Astrocyte of the cerebellum (primary cell): ENCODE measurements at regions not wholly inside any gene's neighbourhood (a gene's known extent, or its start where the extent isn't known, plus 50 kb on each side); places are given as distances from the start of the nearest gene placed in this dataset.

Source experiments
- DNase-seq: peaks from one replicate; pipeline ENCODE4 v3.0.0-alpha.2; 2011; ENCODE audit warnings: low read depth
- H3K4me3 ChIP-seq: 2 replicates; pipeline ENCODE4 v1.5.1; 2011; ENCODE audit warnings: mild to moderate bottlenecking, low read depth, low read length, moderate library complexity
- in situ Hi-C: cut with HindIII; loops from 2 replicates; pipeline ENCODE4 v1.10.0; 2017; ENCODE audit warnings: low sequenced_read_pairs
- TF ChIP-seq, protein P1 (sequence below): IDR thresholded peaks from 2 replicates; pipeline ENCODE4 v1.5.1; 2012; ENCODE audit warnings: low read length, low read depth, moderate library complexity, mild to moderate bottlenecking; ENCODE audit errors: missing control alignments

DNA sequence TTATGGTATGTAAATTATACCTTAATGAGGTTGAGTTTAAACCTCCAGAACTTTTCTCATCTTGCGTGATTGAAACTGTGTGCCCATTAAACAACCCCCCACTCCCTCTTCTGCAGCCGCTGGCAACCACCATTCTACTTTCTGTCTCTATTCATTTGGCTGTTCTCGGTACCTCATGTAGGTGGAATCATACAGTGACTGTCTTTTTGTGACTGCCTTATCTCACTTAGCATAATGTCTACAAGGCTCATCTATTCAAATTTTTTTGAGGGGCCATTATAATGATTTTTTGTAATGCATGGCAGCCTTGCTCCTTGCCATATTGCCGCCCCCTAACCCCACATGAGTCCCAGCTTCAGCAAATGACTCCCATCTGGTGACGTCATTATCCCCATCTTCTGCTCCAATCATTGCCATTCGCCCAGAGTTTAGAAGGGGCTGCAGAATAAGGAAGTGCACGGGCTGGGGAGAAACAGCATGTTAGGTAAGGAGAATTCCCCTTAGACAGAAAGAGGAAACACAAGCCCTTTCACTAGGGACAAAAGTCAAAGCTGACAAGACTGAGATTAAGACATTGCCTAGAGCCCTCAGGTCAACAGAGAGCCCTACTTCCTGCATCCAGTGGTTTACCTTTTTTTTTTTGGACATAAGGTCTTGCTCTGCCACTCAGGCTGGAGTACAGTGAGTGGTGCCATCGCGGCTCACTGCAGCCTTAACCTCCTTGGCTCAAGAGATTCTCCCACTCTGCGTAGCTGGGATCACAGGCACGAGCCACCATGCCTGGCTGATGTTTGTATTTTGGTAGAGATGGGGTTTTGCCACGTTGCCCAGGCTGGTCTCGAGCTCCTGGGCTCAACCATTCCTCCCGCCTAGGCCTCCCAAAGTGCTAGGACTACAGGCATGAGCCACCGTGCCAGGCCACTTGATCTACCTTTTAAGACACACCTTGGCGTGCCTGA, 78.4 kb upstream of the ERRFI1 start:
- in situ Hi-C loops, result no loop called here
- no peak for DNase-seq
- TF ChIP-seq, protein P1, sequence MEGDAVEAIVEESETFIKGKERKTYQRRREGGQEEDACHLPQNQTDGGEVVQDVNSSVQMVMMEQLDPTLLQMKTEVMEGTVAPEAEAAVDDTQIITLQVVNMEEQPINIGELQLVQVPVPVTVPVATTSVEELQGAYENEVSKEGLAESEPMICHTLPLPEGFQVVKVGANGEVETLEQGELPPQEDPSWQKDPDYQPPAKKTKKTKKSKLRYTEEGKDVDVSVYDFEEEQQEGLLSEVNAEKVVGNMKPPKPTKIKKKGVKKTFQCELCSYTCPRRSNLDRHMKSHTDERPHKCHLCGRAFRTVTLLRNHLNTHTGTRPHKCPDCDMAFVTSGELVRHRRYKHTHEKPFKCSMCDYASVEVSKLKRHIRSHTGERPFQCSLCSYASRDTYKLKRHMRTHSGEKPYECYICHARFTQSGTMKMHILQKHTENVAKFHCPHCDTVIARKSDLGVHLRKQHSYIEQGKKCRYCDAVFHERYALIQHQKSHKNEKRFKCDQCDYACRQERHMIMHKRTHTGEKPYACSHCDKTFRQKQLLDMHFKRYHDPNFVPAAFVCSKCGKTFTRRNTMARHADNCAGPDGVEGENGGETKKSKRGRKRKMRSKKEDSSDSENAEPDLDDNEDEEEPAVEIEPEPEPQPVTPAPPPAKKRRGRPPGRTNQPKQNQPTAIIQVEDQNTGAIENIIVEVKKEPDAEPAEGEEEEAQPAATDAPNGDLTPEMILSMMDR, result no peak
- no peak overlapping the region for H3K4me3 ChIP-seq

DNA sequence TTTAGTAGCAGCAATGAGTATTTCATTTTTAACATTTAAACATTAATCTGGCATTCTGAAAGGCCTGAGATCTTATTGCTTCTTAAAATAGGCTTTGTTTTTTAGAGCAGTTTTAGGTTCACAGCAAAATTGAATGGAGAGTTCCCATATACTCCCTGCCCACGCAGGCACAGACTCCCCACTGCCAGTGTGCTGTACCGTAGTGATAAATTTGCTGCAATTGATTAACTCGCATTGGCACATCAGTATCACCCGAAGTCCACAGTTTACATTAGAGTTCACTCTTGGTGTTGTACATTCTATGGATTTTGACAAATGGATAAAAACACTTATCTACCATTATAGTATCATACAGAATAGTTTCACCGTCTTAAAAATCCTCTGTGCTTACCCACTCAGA, 71.8 kb upstream of the ERRFI1 start:
- in situ Hi-C loops, result no loop called here
- DNase-seq, result no peak
- TF ChIP-seq, protein P1, result no peak
- no peak overlapping the region for H3K4me3 ChIP-seq

DNA sequence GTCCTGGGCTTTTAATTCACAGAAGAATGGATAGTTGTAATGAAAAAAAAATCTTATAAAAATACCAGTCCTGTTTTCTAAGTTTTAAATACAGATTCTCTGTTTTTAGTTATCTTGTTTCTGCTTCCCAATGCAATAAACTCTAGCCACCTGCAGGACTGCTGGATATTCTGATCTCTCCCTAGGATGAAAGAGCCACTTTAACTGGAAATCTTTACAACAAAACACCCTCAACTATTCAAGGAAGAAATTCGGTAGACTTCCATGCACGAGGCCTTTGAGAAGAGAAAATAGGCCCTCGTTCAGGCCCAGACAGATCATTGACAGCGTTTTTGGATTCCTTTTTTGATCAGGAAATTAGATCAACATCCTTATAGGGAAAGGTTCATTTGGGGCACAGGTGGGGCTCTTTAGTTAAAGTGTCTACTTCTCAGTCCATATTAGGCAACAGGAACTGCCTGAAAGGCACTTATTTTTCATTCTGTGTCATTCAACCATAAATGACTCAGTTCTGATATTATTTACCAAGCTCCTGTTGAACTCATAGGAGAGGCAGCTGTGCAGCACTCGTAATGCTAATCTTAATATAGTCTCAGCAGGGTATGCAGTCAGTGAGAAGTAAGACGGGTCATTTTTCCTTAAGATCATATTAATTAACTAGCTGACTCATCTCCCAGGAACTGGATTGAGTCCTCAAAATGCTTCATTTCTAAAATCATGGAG, 71.1 kb upstream of the ERRFI1 start:
- H3K4me3 ChIP-seq, result no peak overlapping the region
- DNase-seq, result peak; percentile 60
- in situ Hi-C loops, result no loop called here
- TF ChIP-seq, protein P1, result no peak

DNA sequence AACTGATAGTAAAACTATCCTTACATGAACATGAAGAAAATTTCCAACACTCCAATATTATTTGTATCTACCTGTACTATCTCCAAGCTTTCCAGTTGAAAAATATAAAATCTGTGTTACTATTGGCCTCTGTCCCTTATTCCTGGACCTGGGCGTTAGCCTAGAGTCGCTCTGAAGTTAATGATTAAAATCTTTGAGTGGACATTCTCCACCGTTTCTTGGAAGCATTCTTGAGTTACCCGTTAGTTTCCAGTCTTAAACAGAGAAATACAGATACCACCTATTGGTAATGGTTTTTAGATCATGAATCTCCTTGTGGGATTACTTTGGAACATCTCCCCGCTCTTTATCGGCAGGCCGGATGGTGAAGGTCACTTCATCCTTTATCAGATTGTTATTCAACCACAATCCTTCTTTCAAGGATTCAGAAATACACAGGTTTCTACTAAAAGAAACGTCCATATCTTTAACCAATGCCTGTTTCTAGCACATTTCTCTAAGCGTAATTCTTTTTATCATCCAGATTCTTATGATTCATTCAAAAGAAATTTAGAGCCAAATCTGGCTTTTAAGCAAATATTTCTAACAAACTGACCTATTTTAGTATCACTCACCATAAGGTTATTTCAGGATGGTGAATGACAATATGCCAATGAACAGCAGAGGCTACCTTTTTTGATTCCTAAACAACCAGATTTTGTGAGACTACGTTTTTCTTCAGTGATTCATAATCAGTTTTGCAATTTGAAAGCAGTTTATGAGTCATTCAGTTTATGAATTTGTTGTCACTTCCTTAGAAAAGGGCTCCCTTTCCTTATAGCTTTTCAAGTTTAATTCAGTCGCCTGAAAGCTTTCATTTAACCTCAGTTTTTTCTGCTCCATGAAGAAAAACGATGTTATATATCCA, 70.2 kb upstream of the ERRFI1 start:
- TF ChIP-seq, protein P1, result no peak
- peak; percentile 60 for DNase-seq
- no peak overlapping the region for H3K4me3 ChIP-seq
- in situ Hi-C loops, result no loop called here

DNA sequence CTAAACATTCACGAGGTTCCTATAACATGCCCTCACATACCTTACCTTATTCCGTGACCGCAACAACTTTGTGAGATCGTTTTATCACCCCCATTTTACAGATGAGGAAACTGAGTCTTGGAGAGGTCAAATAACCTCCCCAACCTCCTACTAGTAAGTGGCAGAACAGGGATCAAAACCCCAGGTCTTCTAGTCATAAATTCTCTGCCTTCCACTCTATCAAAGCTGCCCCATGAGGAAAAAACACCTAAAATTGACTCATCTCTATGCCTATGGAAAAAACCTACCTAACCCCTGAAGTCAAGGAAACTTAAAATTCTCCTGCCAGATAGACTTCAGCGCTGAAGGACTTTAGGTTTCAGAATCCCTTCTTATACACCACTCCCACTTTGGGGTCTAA, 69.5 kb upstream of the ERRFI1 start:
- no peak for DNase-seq
- in situ Hi-C loops, result no loop called here
- TF ChIP-seq, protein P1, result no peak
- H3K4me3 ChIP-seq, result no peak overlapping the region

DNA sequence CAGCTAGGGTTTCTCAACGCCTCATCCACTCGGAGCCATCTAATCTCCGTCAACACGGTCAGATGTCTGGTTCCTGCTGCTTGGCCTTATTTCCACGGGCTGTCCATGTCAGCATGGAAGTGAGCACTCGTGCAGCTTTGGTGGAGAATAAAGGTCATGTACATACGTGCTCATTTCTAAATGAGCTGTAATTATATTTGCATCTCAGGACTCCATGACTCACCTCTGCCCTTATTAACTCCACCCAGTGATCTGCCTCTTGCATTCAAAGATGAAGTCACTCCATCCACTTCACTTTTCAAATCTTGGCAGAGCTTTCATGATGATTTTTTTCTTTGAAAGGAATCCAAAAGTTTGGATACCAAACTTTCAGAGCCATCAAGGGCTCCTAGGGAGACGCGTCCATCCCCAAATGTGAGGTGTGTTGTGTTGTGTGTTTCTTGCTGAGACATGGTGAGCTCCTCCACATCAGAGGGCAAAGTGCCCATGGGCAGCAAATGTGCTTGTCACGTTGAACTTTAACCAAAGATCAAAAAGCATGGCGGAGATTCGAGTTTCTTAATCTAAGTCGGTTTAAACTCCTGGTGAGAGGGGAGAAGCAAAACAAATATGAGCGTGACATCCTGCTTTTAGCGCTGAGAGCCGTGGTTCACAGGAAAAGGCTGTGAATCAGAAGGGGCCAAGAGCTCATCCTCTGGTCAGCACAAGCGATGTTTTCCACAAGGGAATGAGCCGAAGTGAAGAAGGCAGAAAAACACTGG, 68.6 kb upstream of the ERRFI1 start:
- peak; percentile 70 for DNase-seq
- in situ Hi-C loops, result no loop called here
- H3K4me3 ChIP-seq, result no peak overlapping the region
- TF ChIP-seq, protein P1, result no peak
